Brain pericyte (primary cell): ENCODE measurements at regions not wholly inside any gene's neighbourhood (a gene's known extent, or its start where the extent isn't known, plus 50 kb on each side); places are given as distances from the start of the nearest gene placed in this dataset.

Experiments used
- DNase-seq: peaks from one replicate; pipeline ENCODE4 v3.0.0-alpha.2; 2012; ENCODE audit warnings: low read depth, low spot score

- no peak for DNase-seq
Observed at GRCh38 chr5:62681117-62681850, 102.7 kb downstream of the LRRC70 start.

DNA sequence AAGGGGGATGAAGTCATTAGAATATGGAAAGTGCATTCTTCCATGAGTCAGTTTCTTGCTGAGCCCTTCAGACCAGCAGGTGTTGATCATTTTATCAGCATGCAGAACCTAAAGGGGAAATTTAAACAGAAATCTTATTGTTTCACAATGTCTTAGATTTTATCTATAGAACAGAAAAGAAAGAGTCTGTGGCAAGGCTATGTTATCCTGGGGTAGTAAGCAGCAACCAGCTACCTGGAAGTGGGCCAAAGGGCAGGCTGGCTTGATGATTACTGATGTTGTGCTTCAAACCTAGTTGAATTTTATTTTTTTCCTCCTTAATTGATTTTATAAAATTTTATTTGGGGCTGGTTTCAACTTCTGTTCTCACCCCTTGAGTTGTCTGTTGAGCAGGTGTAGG, 101.5 kb downstream of the LRRC70 start:
- DNase-seq: no peak
